Fibroblast of lung (primary cell): ENCODE measurements at regions not wholly inside any gene's neighbourhood (a gene's known extent, or its start where the extent isn't known, plus 50 kb on each side); places are given as distances from the start of the nearest gene placed in this dataset.

Source experiments
- EZH2 ChIP-seq: IDR thresholded peaks from 2 replicates; pipeline ENCODE4 v1.5.1; 2012; ENCODE audit warnings: low read length, control low read depth, mild to moderate bottlenecking; ENCODE audit errors: missing control alignments
- TF ChIP-seq, protein P1 (sequence below), 2 donors: IDR thresholded peaks in 1 of 2; conservative IDR thresholded peaks in 1 of 2; 1 replicate in 1 of 2; 2 replicates in 1 of 2; pipeline ENCODE4 v1.5.1; 2011 to 2012; ENCODE audit warnings: low read length in 2 of 2, control low read depth in 1 of 2, inconsistent platforms in 1 of 2, low read depth in 1 of 2, mild to moderate bottlenecking in 1 of 2

DNA sequence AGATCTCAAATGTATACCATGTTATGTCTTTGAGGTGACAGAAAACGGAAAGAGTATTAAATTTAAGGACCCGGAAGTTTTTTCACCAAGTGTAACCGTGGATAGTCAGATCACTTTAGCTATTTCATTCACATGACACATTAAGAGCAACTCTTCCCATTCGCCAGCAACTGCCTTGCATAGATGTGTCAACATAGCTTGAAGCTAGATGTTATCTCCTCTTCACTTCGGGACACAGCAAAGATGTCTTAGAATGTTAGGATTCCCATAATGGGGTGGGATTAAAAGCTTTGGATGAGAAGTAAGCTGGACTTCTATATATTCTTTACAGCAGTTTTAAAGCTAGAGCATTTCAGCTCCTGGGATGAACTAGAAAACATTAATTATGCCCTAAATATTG lies 1135.9 kb upstream of the PCDH20 start:
- TF ChIP-seq, protein P1, sequence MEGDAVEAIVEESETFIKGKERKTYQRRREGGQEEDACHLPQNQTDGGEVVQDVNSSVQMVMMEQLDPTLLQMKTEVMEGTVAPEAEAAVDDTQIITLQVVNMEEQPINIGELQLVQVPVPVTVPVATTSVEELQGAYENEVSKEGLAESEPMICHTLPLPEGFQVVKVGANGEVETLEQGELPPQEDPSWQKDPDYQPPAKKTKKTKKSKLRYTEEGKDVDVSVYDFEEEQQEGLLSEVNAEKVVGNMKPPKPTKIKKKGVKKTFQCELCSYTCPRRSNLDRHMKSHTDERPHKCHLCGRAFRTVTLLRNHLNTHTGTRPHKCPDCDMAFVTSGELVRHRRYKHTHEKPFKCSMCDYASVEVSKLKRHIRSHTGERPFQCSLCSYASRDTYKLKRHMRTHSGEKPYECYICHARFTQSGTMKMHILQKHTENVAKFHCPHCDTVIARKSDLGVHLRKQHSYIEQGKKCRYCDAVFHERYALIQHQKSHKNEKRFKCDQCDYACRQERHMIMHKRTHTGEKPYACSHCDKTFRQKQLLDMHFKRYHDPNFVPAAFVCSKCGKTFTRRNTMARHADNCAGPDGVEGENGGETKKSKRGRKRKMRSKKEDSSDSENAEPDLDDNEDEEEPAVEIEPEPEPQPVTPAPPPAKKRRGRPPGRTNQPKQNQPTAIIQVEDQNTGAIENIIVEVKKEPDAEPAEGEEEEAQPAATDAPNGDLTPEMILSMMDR (conservative IDR thresholded peaks at IDR 0.05 in 1 of 2, IDR thresholded peaks at IDR 0.05 in 1 of 2; ENCODE audit: low read depth in 1 of 2, low read length in 2 of 2): no peak
- TF ChIP-seq EZH2: no peak
